ENCODE measurements at regions not wholly inside any gene's neighbourhood (a gene's known extent, or its start where the extent isn't known, plus 50 kb on each side); places are given as distances from the start of the nearest gene placed in this dataset.

- Histone ChIP-seq H3K27me3 (replicated peaks; ENCODE audit: insufficient read depth) (no peaks in the 10 kb centered on the region), H3K36me3 (no peaks in the 10 kb centered on the region), H3K9me3 (no peaks in the 10 kb centered on the region), H3K4me3 (no peak overlapping the region), H3K27ac (no peak overlapping the region), H3K4me1 (ENCODE audit: control insufficient read depth in 1 of 2, low read depth in 2 of 2) (no peaks in the 10 kb centered on the region)
- DNase-seq (ENCODE audit: low spot score) (no peak), ATAC-seq (ENCODE audit: insufficient number of reproducible peaks, low FRiP score, low read depth) (no peak)
- no peak for TF ChIP-seq CTCF (IDR thresholded peaks at IDR 0.05)
These were observed 410.9 kb upstream of the GOLIM4 start for GRCh38 chr3:168506589-168506988.

- Histone ChIP-seq H3K36me3 (no peaks in the 10 kb centered on the region), H3K4me1 (ENCODE audit: control insufficient read depth in 1 of 2, low read depth in 2 of 2) (peaks cover 0 to 11% of the 10 kb centered on the region in 2 donors), H3K9me3 (no peaks in the 10 kb centered on the region), H3K4me3 (no peak overlapping the region), H3K27me3 (replicated peaks; ENCODE audit: insufficient read depth) (no peaks in the 10 kb centered on the region), H3K27ac (no peak overlapping the region)
- no peak for ATAC-seq (ENCODE audit: insufficient number of reproducible peaks, low FRiP score, low read depth)
- no peak for TF ChIP-seq CTCF (IDR thresholded peaks at IDR 0.05)
- DNase-seq (ENCODE audit: low spot score), result no peak
These were observed 405.8 kb upstream of the GOLIM4 start for GRCh38 chr3:168501570-168501969.

GRCh38 chr3:168498194-168498593, 402.5 kb upstream of the GOLIM4 start:
- H3K4me1 ChIP-seq (ENCODE audit: control insufficient read depth in 1 of 2, low read depth in 2 of 2), result peaks cover 3 to 16% of the 10 kb centered on the region in 2 donors
- H3K27me3 ChIP-seq (replicated peaks; ENCODE audit: insufficient read depth), result no peaks in the 10 kb centered on the region
- TF ChIP-seq CTCF (IDR thresholded peaks at IDR 0.05), result no peak
- H3K36me3 ChIP-seq, result no peaks in the 10 kb centered on the region
- H3K27ac ChIP-seq, result no peak overlapping the region
- H3K4me3 ChIP-seq, result no peak overlapping the region
- H3K9me3 ChIP-seq, result no peaks in the 10 kb centered on the region
- ATAC-seq (ENCODE audit: insufficient number of reproducible peaks, low FRiP score, low read depth) (no peak), DNase-seq (ENCODE audit: low spot score) (no peak)

- H3K27ac ChIP-seq, result peak overlapping the region in 1 of 2 donors; percentile 47
- TF ChIP-seq CTCF (IDR thresholded peaks at IDR 0.05), result no peak
- ATAC-seq (ENCODE audit: insufficient number of reproducible peaks, low FRiP score, low read depth), result no peak
These were observed 402.0 kb upstream of the GOLIM4 start for GRCh38 chr3:168497741-168498140.

GRCh38 chr3:168497183-168497582, 401.5 kb upstream of the GOLIM4 start:
- no peaks in the 10 kb centered on the region for H3K27me3 ChIP-seq (replicated peaks; ENCODE audit: insufficient read depth)
- no peaks in the 10 kb centered on the region for H3K9me3 ChIP-seq
- peak overlapping the region in 1 of 2 donors; percentile 47 for H3K27ac ChIP-seq
- H3K4me3 ChIP-seq, result no peak overlapping the region
- DNase-seq (ENCODE audit: low spot score) (no peak), ATAC-seq (ENCODE audit: insufficient number of reproducible peaks, low FRiP score, low read depth) (no peak)
- no peak for TF ChIP-seq CTCF (IDR thresholded peaks at IDR 0.05)
- peaks cover 3 to 16% of the 10 kb centered on the region in 2 donors for H3K4me1 ChIP-seq (ENCODE audit: control insufficient read depth in 1 of 2, low read depth in 2 of 2)
- no peaks in the 10 kb centered on the region for H3K36me3 ChIP-seq

More at GRCh38 chr3:168497741-168498140, 402.0 kb upstream of the GOLIM4 start:
- H3K27me3 ChIP-seq (replicated peaks; ENCODE audit: insufficient read depth), result no peaks in the 10 kb centered on the region
- H3K4me3 ChIP-seq, result no peak overlapping the region
- no peaks in the 10 kb centered on the region for H3K36me3 ChIP-seq
- peaks cover 3 to 16% of the 10 kb centered on the region in 2 donors for H3K4me1 ChIP-seq (ENCODE audit: control insufficient read depth in 1 of 2, low read depth in 2 of 2)
- no peak for DNase-seq (ENCODE audit: low spot score)
- no peaks in the 10 kb centered on the region for H3K9me3 ChIP-seq
